ENCODE measurements at regions not wholly inside any gene's neighbourhood (a gene's known extent, or its start where the extent isn't known, plus 50 kb on each side); places are given as distances from the start of the nearest gene placed in this dataset.

DNA sequence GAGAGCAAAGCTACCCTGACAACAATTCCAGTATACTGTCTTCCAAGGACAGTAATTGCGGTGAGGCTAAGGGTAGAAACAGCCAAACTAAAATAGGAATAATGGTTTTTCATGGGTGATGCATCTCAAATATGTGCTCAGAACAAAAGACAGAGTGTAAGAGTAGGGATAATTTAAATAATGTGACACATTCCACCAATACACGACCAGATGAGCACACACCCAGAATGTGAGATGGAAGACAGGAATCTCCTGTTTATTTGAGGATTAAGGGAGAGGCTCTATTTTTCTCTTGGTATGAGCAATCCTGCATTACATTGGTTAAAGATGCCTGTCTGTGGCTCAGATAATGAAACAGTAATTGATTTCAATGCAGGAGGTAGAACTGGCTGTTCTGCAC, 292.9 kb upstream of the ZFP64 start:
- TF ChIP-seq, protein P1, sequence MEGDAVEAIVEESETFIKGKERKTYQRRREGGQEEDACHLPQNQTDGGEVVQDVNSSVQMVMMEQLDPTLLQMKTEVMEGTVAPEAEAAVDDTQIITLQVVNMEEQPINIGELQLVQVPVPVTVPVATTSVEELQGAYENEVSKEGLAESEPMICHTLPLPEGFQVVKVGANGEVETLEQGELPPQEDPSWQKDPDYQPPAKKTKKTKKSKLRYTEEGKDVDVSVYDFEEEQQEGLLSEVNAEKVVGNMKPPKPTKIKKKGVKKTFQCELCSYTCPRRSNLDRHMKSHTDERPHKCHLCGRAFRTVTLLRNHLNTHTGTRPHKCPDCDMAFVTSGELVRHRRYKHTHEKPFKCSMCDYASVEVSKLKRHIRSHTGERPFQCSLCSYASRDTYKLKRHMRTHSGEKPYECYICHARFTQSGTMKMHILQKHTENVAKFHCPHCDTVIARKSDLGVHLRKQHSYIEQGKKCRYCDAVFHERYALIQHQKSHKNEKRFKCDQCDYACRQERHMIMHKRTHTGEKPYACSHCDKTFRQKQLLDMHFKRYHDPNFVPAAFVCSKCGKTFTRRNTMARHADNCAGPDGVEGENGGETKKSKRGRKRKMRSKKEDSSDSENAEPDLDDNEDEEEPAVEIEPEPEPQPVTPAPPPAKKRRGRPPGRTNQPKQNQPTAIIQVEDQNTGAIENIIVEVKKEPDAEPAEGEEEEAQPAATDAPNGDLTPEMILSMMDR (IDR thresholded peaks at IDR 0.05) = no peak
- no peak for TF ChIP-seq POLR2AphosphoS5 (IDR thresholded peaks at IDR 0.05; ENCODE audit: low read depth, low read length)
